B cell (primary cell): ENCODE measurements at regions not wholly inside any gene's neighbourhood (a gene's known extent, or its start where the extent isn't known, plus 50 kb on each side); places are given as distances from the start of the nearest gene placed in this dataset.

ENCODE experiments used
- ATAC-seq: fragments of 200-7000 bp; cut with Tn5 transposase; one replicate; pipeline ENCODE4 v1.10.0; 2021; ENCODE audit warnings: low read depth, mild to moderate bottlenecking, moderate number of reproducible peaks, moderate library complexity
- CTCF ChIA-PET: fragments of 350-600 bp; sonication (Branson Sonifier 250); formaldehyde crosslinking; loops from one replicate; lab custom pipeline; 2021; ENCODE audit warnings: antibody characterized with exemption, inconsistent platforms; lab: Charles Lee
- POLR2A ChIA-PET: fragments of 350-600 bp; sonication (Branson Sonifier 250); formaldehyde crosslinking; loops from one replicate; lab custom pipeline; 2021; ENCODE audit warnings: antibody characterized with exemption; lab: Charles Lee
- DNase-seq: peaks from one replicate; pipeline ENCODE4 v3.0.0; 2013
- H2AFZ ChIP-seq: 2 replicates; pipeline ENCODE4 v1.6.1; 2012; ENCODE audit warnings: mild to moderate bottlenecking, low read depth, low read length; ENCODE audit not compliant: insufficient read depth, poor library complexity, severe bottlenecking
- H3K27ac ChIP-seq, 2 donors: 1 replicate in 1 of 2; 2 replicates in 1 of 2; pipeline ENCODE4 v1.5.1; 2012 to 2013; ENCODE audit warnings: low read length in 2 of 2, mild to moderate bottlenecking in 2 of 2, moderate library complexity in 1 of 2
- H3K27me3 ChIP-seq, 4 experiments: fragments of 200-600 bp in 1 of 4; sonication (generic) in 1 of 4; replicated peaks in 1 of 4; 1 replicate in 2 of 4; 2 replicates in 2 of 4; pipeline versions ENCODE4 v1.6.1 to v1.7.0; 2013 to 2016; ENCODE audit warnings: low read length in 3 of 4, mild to moderate bottlenecking in 2 of 4, mixed read lengths in 1 of 4, moderate library complexity in 1 of 4; ENCODE audit not compliant: insufficient read depth in 4 of 4, control insufficient read depth in 3 of 4; ENCODE audit errors: control extremely low read depth in 1 of 4
- H3K36me3 ChIP-seq, 2 experiments: replicated peaks in 1 of 2; 1 replicate in 1 of 2; 2 replicates in 1 of 2; pipeline versions ENCODE4 v1.6.1 to v1.7.1; 2013; ENCODE audit warnings: low read length in 1 of 2; ENCODE audit not compliant: insufficient read depth in 2 of 2, control insufficient read depth in 1 of 2; ENCODE audit errors: control extremely low read depth in 1 of 2, extremely low read depth in 1 of 2
- H3K4me1 ChIP-seq, 2 donors: fragments of 200-600 bp in 1 of 2; sonication (generic) in 1 of 2; 1 replicate in 1 of 2; 2 replicates in 1 of 2; pipeline versions ENCODE4 v1.5.1 to v1.6.1; 2013 to 2017; ENCODE audit warnings: low read length in 2 of 2; ENCODE audit not compliant: control insufficient read depth in 2 of 2, insufficient read depth in 2 of 2
- H3K4me2 ChIP-seq: replicated peaks from 2 replicates; pipeline ENCODE3; 2012; ENCODE audit warnings: mild to moderate bottlenecking, low read depth, low read length; ENCODE audit not compliant: poor library complexity, severe bottlenecking
- H3K4me3 ChIP-seq, 5 experiments: fragments of 200-600 bp in 1 of 5; sonication (generic) in 1 of 5; 1 replicate in 3 of 5; 2 replicates in 2 of 5; pipeline versions ENCODE4 v1.5.1 to v1.7.0; 2011 to 2016; ENCODE audit warnings: low read length in 4 of 5, mild to moderate bottlenecking in 4 of 5, low read depth in 2 of 5, control low read depth in 1 of 5, moderate library complexity in 1 of 5; ENCODE audit not compliant: insufficient read depth in 1 of 5; ENCODE audit errors: control extremely low read depth in 1 of 5, extremely low read depth in 1 of 5
- H3K79me2 ChIP-seq: fragments of 200-600 bp; sonication (generic); one replicate; pipeline ENCODE4 v1.6.0; 2016; ENCODE audit warnings: low read length; ENCODE audit not compliant: control insufficient read depth, insufficient read depth
- H3K9ac ChIP-seq: fragments of 200-600 bp; sonication (generic); 2 replicates; pipeline ENCODE4 v1.6.1; 2017; ENCODE audit warnings: mild to moderate bottlenecking, low read length, moderate library complexity
- H3K9me3 ChIP-seq, 3 donors: one replicate each; pipeline versions ENCODE4 v1.6.1 to v1.7.1; 2013; ENCODE audit warnings: low read length in 2 of 3; ENCODE audit not compliant: control insufficient read depth in 2 of 3, insufficient read depth in 1 of 3; ENCODE audit errors: control extremely low read depth in 1 of 3
- H4K20me1 ChIP-seq: 2 replicates; pipeline ENCODE4 v1.6.0; 2012; ENCODE audit warnings: mild to moderate bottlenecking, low read length; ENCODE audit not compliant: insufficient read depth, control insufficient read depth, poor library complexity, severe bottlenecking
- H3K27ac Mint-ChIP-seq: one replicate; pipeline ENCODE4 v1.8.0; 2021; ENCODE audit warnings: mixed read lengths
- H3K27me3 Mint-ChIP-seq: one replicate; pipeline ENCODE4 v1.8.0; 2021; ENCODE audit warnings: mixed read lengths
- H3K4me1 Mint-ChIP-seq: one replicate; pipeline ENCODE4 v1.8.0; 2021; ENCODE audit warnings: mixed read lengths
- H3K4me3 Mint-ChIP-seq: one replicate; pipeline ENCODE4 v1.8.0; 2021; ENCODE audit warnings: mixed read lengths
- H3K9me3 Mint-ChIP-seq: one replicate; pipeline ENCODE4 v1.8.0; 2022; ENCODE audit warnings: mixed read lengths; ENCODE audit not compliant: insufficient read depth
- CTCF ChIP-seq: fragments of 200-600 bp; IDR thresholded peaks from one replicate; pipeline ENCODE4 v1.8.0; 2022; ENCODE audit warnings: antibody characterized with exemption, mild to moderate bottlenecking
- EZH2 ChIP-seq: IDR thresholded peaks from 2 replicates; pipeline ENCODE4 v1.6.1; 2012; ENCODE audit warnings: borderline replicate concordance, low read depth, mild to moderate bottlenecking, moderate library complexity, low read length; ENCODE audit not compliant: insufficient read depth, poor library complexity, severe bottlenecking
- WGBS: methylation state at CpG from one replicate; pipeline ENCODE4 v1.1.5; 2013; ENCODE audit warnings: missing lambda C conversion rate; ENCODE audit not compliant: insufficient coverage; 5-methylcytosine and 5-hydroxymethylcytosine counted together
- intact Hi-C: fragments of 100-400 bp; cut with micrococcal nuclease; formaldehyde crosslinking; loops from one replicate; pipeline ENCODE4 v1.10.0; 2022

- no peak overlapping the region for H3K4me2 ChIP-seq
- H3K9me3 ChIP-seq = no peaks in the 10 kb centered on the region
- no peak overlapping the region for H2AFZ ChIP-seq
- H3K27ac ChIP-seq = no peak overlapping the region
- Mint-ChIP-seq H3K4me3 (no peak overlapping the region), H3K27me3 (no peaks in the 10 kb centered on the region), H3K9me3 (peaks cover 2% of the 10 kb centered on the region), H3K27ac (no peak overlapping the region), H3K4me1 (no peaks in the 10 kb centered on the region)
- CTCF ChIA-PET = no interaction called here
- H3K9ac ChIP-seq = no peak overlapping the region
- intact Hi-C loops = no loop called here
- DNase-seq (no peak), ATAC-seq (no peak)
- WGBS = no CpG with 5 or more reads among the region's 2 CpGs
- H3K4me1 ChIP-seq = no peaks in the 10 kb centered on the region
- H3K79me2 ChIP-seq = no peaks in the 10 kb centered on the region
- no peak for TF ChIP-seq EZH2
- H3K4me3 ChIP-seq = no peak overlapping the region
- H3K27me3 ChIP-seq = no peaks in the 10 kb centered on the region
- POLR2A ChIA-PET = no interaction called here
- H4K20me1 ChIP-seq = no peaks in the 10 kb centered on the region
- no peaks in the 10 kb centered on the region for H3K36me3 ChIP-seq
Observed at GRCh38 chr1:187648091-187648490, 819.3 kb downstream of the PLA2G4A start.

GRCh38 chr1:187654635-187655034 lies 825.9 kb downstream of the PLA2G4A start:
- Histone ChIP-seq H3K79me2 (no peaks in the 10 kb centered on the region), H2AFZ (no peak overlapping the region), H3K27ac (no peak overlapping the region), H3K4me1 (no peaks in the 10 kb centered on the region), H3K27me3 (no peaks in the 10 kb centered on the region), H3K9ac (no peak overlapping the region), H3K9me3 (no peaks in the 10 kb centered on the region), H3K4me3 (no peak overlapping the region), H3K4me2 (no peak overlapping the region), H3K36me3 (no peaks in the 10 kb centered on the region), H4K20me1 (no peaks in the 10 kb centered on the region)
- Mint-ChIP-seq H3K4me1 (no peaks in the 10 kb centered on the region), H3K9me3 (peaks cover 2% of the 10 kb centered on the region), H3K4me3 (no peak overlapping the region), H3K27me3 (no peaks in the 10 kb centered on the region), H3K27ac (no peak overlapping the region)
- DNase-seq = no peak
- WGBS = no CpG with 5 or more reads among the region's 2 CpGs
- ChIA-PET POLR2A (no interaction called here), CTCF (no interaction called here)
- intact Hi-C loops = no loop called here
- TF ChIP-seq CTCF = no peak
- ATAC-seq = no peak
